IPS-11a (cell line): ENCODE measurements at regions not wholly inside any gene's neighbourhood (a gene's known extent, or its start where the extent isn't known, plus 50 kb on each side); places are given as distances from the start of the nearest gene placed in this dataset.

ENCODE experiments used
- H3K4me3 ChIP-seq: one replicate; pipeline ENCODE4 v1.5.1; 2013; ENCODE audit warnings: low read depth, low read length, control low read depth

DNA sequence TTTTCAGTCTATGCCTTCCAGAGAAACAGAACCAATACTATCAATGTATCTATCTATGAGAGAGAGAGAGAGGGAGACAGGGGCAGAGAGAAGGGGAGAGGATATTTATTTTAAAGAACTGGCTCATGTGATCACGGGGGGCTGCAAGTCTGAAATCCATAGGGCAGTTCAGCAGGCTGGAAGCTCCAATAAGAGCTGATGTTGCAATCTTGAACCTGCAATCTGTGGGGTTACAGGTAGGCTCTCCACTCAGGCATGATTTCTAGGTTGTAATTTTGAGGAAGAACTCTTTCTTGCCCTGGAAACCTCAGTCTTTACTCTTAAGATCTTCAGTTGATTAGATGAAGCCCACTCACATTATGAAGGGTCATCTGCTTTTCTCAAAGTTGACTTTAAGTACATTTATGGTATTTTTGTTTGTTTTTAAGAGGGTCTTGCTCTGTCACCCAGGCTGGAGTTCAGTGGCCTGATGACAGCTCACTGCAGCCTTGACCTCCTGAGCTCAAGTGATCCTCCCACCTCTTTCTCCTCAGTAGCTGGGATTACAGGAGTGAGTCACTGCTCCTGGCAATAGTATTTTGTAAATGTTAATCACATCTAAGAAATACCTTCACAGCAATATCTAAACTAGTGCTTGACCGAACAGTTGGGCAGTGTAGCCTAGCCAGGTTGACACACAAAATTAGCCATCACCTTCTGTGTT, 376.4 kb downstream of the FGF9 start:
- H3K4me3 ChIP-seq: no peak overlapping the region

DNA sequence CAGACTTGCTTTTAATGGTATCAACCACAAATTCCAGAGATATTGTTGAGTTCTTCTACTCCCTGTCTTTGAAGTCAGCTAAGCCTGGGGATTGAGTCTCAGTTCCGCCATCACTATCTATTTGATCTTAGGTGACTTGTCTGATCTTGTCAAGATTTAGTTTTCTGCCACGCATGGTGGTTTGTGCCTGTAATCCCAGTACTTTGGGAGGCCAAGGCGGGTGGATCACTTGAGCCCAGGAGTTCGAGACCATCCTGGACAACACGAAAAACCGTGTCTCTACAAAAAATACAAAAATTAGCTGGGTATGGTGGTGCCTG, 376.9 kb downstream of the FGF9 start:
- H3K4me3 ChIP-seq: no peak overlapping the region

DNA sequence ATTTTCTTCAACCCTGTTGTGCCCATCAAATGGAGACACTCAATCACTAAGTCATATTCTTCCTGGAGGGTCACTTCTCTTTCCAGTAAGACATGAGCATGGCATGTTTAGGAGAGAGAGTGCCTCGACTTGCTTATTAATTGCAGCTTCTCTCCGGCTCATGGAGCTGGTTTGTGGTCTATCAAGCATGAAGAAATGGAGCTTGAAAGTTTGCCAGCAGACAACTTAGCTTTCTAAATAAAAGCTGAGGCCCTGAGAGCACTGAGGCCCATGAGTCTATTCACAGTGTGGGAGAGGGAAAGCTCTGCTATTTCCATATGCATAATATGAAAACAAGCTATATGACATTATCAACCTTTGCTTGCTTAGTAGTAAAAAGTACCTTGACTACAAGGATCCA, 378.5 kb downstream of the FGF9 start:
- no peak overlapping the region for H3K4me3 ChIP-seq

DNA sequence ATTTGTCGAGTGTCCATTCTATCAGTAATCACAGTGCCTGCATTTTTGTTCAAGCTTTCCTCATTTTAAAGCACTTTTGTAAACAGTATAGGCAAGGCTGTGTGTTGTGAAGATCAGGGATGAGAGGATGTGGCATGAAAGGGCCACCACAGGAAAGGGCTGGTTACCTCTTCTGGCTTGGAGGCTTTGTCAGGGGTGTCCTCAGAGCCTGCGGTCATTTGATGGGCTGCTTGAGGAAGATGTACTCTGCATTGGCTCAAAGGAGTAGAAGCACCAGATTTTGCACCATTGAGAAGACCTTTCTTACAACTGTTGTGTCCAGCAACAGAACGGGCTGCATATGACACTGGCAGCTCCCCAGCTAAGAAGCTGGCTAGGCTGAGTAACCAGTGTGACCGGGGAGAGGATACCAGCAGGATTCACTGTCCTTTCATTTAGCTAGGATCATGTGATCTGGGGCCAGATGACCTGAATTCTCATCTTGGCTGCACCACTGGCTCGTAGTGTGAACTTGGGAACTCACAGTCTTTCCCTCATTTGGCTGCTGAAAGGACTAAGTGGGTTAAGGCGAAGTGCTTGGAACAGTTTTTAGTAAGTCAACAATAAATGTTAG, 380.2 kb downstream of the FGF9 start:
- H3K4me3 ChIP-seq: no peak overlapping the region

DNA sequence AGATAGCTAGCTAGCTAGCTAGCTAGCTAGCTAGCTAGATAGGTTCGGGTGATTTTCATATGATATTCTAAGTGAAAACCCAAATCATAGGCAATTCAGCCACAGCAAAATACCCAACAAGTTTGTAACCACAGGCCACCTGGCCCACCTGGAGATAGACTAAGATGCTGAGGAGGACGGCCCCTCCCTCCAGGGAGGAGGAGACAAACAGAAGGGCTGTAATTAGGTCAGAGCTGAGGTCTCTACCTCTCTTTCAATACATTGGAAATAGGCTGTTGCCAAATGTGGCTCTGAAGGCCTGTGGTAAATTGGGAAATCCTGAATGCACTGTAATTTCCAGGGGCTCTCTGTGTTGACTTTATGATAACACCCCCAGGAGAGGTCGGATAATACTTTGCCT, 382.2 kb downstream of the FGF9 start:
- H3K4me3 ChIP-seq: no peak overlapping the region

DNA sequence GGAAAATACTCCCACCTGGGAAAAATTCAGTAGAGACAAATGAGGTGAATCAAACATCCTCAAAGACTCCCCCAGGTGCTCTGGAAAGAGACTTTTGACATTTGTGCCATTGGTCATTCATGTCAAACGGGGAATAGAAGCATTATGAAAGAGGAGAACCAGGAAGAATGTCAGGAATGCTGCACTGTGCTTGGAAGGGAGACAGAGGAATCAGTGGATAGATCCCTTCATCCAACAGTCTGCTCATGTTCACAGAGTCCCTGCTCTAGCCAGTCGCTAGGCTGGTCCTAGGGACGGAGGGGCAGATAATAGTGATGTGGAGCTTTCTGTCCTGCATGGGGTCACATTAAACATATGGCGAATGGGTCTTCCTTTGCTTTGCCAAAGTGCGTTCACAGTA, 384.4 kb downstream of the FGF9 start:
- H3K4me3 ChIP-seq: no peak overlapping the region

DNA sequence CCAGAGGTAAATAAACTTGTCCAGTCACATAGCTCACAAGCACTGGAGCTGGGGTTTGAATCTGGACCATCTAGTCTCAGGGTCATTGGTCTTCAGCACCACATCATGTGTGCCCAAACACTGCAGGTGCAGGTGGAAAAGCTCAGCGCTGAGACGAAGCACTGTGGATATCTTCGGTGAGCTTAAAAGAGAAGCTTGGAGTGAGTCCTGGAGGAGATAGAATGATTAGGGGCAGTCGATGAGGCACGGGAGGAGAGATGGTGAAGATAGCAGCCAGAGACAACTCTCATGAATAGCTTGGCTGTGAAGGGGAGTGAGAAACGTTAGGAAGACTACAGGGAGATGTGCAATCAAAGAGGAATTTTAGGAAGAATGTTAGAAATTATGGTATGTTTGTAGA, 389.3 kb downstream of the FGF9 start:
- no peak overlapping the region for H3K4me3 ChIP-seq

DNA sequence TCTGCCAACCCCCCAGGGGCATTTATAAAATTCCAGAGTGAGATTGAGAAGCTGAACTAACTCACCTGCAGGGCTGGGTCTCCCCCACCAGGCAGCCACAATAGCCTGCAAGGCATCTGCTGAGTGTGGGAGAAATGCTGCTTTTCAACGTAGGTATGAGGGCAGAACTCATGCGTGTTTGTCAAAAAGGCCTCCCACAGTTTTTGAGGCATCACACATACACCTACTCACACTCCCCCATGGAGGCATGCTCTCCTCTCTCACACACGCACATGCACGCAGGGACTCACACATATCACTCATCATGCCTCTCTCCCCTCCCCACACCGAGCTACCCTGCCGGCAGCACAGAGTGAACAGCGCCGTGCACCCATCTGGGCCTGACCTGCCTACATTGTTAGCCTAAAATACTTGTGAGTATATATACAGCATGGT, 390.5 kb downstream of the FGF9 start:
- H3K4me3 ChIP-seq: no peak overlapping the region

DNA sequence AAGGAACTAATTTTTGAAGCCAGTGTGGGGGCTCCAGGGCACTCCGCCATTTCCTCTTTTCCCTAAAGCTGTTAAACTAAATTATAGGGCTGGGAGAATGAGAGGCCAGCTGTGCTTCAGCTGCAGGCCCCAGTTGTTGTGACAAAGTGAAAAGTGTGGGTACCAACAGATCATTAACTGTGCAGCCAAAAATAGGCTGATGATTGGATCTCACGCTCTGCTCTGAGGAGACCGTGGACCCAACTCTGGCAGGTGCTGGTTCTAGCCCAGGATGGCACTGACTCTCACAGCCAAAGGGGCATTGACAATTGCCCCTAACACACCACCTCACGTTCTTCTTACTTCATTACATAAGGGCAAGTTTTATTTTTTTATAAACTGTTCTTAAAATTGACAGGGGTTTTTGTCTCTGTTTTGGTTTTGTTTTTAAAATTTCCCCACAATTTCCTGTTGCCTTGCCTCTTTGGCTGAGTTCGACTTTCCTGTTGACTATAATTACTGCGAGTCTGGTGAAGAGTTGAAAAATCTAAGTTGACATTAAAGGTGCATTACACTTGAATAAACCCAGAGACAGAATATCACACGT, 391.0 kb downstream of the FGF9 start:
- H3K4me3 ChIP-seq: no peak overlapping the region

DNA sequence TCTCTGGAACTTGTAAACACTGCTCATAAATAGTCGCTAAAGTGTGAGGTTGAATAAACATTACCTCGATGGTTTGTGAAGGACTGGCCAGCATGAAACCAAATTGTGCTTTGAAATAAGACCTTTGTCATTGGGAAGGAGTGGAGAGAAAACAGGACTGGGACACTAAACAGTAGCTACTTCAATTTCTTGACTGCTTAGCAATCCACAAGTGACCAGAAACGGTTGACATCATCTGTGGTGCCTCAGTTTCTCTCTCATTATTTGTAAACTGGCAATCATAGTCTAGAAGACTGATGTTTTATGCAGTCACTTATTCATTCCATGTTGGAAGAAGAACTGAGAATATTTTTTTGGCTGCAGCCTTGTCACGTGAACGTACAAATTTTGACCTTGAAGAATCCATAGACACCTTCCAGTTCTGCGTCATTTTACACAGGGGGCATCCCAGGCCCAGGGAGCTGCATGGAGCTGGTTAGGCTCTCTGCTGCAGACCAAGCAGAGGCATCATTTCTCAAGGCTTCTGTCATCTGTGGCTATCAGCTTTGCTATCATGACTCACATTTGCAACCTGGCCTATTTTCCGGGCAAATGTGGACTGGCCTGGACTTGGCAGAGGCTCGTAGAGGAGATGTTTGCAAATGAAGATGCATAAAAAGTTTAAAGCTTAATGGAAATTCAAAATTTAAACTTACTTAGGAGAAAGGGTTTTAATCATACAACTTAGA, 391.8 kb downstream of the FGF9 start:
- no peak overlapping the region for H3K4me3 ChIP-seq

DNA sequence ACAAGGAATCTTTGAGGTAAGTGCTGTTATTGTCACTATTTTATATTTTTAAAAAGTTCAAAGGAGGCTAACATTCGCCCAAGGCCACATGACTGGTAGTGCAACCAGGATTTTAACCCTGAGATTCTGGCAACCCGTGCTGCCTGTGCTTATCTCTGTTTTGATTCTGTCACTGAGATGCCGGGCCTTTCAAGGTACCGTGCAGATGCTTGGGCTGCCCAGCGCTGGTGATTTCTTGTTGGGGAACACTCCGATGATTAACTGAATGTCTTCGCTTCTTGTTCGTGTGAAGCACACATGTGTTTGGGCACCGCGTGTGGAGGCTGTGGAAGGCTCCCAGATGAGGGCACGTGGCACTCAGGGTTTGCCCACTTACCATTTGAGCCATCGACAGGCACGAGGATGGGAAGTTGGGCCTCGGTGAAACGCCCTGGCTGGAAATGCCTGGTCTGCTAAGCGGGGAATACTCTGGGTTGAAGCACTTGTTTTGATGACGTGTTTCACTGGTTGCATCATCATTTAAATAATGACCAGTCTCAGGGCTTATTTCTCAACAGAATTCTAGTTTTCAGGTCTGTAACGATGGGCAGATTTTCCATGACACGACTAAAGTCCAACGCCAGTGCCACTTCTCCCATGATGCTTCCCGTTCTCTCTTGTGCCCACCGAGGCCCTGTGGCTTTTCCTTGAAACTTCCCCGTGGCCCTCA, 392.7 kb downstream of the FGF9 start:
- no peak overlapping the region for H3K4me3 ChIP-seq

DNA sequence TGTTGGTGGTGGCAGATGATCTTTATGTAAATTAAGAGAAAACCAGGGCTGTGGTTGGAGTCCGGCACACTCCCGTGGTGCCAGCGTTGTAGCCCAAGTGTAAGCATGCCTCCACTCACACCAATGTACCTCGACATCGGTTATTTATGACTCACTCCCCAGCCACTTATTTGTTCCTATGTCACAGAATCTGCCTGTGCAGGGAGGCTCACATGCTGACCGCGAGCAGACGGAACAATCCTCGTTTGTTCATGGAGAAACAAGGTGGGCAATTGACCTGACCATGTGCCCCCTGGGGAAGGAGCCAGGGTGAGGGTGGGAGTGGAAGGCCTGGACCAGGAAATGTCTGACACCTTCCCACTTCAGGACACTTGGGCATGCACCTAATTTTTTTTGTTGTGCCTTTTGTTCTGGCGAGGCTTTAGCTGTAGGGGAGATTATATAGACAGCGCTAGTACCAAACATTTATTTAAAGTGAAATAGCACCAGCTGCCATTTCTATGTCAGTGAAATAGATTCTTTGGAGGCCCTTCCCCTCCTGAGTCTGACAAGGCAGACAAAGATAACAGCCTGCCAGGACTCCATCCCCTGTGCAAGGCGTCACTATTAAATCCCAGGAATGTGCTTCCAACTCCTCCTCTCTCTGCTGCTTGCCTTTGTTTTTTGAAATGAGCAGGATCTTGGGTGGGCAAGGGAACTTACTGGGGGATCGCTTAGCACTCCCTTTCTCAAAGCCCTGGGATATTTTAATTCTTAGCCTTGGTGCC, 394.2 kb downstream of the FGF9 start:
- H3K4me3 ChIP-seq: no peak overlapping the region

DNA sequence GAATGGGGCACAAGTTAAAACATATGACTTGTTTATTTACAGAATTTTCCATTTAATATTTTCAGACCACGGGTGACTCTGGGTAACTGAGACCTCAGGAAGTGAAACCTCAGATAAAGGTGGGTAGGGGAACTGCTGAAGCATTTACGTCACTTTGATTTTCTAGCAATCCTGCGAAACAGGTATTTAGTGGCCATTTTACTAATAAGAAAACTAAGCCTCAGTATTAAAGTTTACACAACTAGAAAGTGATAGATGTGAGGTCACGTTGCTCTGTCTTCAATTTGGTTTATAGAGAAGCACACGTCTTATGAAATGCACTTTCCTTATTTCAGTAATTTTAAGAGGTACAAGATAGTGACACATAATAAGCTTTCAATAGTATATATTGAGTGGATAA, 402.8 kb downstream of the FGF9 start:
- H3K4me3 ChIP-seq: no peak overlapping the region

DNA sequence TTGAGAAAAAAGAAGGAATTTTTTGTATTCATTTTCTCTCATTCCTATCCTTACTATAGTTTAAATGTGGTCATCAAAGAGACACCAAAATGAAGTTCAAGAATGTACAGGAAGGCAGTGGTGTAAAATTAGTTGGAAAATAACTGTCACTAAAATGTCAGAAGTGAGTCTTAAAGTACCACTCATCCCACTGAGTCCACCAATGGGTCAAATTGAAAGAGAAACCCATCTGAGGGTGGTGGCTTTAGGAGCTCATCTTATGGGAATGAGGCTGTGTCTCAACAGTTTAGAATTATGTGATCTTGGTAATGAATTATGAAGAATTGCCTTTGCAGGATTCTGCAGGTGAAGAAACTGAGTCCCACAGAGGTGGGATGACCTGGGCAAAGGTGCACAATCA, 403.5 kb downstream of the FGF9 start:
- H3K4me3 ChIP-seq: no peak overlapping the region

DNA sequence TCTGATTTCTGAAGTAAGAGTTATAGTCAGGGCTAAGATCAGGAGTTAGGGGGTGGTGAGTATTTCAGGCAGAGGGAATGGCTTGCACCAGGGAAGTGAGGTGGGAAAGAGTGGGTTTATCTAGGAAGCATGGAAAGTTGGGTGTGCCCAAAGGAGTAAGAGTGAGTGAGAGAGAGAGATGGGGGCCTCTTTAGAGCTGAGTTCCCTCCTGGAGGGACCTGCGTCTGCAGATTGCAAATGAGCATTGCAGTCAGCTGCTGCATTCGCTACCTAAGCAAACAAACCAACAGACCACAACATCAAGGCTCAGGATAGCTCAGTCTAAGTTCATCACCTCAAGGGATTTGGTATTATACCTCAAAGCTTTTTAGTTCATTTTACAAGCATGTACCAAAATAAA, 405.8 kb downstream of the FGF9 start:
- H3K4me3 ChIP-seq: no peak overlapping the region

DNA sequence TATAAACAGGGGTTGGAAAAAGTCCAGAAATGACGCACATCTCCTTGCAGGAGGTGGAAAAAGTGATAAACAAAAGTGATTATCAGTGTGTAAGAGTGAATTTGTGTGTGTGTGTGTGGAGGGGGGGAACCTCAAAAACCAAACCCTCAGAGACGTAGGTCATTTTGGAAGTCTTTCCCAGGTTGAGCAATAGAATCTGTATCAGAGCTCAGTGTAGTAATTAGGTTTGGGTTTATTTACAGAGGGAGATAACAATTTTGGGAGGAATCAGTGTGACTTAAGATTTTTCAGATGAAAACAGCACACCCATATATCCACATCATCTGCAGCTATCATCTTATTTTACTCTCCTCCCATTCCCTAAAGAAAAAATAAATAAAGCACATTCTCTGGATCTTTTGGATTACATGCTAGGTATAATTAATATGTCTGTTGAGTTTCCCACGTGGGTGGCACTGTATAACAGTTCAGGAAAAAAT, 406.4 kb downstream of the FGF9 start:
- no peak overlapping the region for H3K4me3 ChIP-seq

DNA sequence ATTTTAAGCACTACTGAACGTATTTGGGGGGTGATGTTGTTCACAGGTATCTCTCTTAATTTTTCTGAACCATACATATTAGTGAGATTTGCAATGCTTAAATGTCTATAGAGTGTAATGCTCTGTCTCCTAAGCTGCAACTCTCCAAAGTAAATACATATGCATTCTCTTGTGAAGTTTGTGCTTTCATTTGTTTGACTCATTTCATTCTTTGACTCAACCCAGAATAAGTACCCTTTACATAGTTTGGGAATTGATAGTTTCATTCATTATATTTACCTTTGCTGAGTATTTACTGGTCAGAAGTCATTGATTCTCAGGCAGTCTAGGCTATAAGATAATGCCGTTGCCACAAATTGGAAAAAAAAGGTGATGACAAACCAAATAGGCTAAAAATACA, 406.9 kb downstream of the FGF9 start:
- no peak overlapping the region for H3K4me3 ChIP-seq

DNA sequence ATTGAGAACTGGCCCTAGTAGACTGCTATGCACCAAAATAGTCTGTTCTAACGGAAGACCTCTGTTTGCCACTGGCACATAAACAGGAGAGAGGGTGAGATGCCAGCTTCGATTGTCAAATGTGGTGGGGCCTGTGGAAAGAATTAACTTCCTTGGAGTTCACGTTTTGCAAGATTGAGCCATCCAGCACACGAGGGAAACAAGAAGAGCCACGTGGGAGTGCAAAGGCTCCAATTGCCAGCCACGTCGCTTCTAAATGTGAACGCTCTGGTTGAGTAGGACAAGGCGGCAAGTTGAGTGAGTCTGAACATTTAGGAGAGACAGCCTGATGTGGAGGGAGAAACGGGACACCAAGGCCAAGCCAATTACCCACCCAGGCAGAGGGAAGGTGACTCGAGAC, 409.1 kb downstream of the FGF9 start:
- no peak overlapping the region for H3K4me3 ChIP-seq

DNA sequence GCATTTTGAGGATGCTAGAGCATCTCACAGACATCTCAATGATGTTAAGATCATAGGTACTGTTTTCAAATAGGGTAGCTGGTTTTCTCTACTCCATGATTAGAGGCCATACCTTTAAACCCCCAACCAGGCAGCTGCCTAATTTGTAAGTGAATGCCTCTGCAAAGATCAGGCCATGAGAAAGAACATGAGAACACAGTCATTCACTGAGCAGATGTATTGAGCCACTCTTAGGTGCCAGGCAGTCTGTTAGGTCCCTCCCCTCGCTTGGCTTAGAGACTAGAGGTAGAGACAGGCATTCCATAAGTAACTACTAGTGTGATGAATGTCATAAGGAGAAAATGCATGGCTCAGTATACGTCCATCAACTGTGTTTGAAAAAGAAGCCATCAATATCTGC, 410.0 kb downstream of the FGF9 start:
- no peak overlapping the region for H3K4me3 ChIP-seq

DNA sequence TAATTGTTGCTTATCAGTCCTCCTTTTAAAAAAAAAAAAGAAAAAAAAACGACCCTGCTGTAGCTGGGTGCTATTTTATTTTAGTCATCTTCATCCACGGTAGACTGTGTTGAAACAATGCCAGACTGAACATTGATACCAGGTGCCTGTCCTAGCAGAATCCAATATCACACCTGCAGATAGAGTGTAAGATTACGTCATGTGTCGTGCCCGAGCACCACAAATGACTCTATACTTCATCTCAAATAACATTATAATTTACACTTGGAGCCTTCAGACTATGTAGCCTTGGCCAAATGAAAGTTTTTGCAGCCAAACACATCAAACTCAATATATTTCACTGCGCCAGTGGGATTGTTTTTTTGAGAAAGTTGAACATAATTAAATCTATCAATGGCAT, 410.6 kb downstream of the FGF9 start:
- no peak overlapping the region for H3K4me3 ChIP-seq

DNA sequence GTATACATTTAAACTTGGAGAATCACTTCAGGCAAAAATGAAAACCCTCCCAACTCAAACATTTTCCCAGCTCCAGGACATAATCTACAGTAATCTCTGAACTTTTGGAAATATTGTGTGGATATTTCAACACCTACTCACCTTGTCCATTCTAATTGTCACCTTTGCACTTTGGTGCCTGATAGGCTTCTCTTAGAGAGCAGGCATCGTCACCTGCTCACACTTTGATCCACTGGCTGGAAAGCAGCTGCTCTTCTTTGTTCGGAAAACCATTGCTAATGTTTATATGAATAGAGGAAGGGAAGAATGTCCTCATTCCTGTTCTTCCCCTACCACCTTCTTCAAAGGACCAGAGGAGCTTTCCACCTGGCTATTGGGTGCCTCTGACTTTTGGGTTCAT, 411.2 kb downstream of the FGF9 start:
- H3K4me3 ChIP-seq: no peak overlapping the region
